Gastroesophageal sphincter (tissue), 4 donors: ENCODE measurements at regions not wholly inside any gene's neighbourhood (a gene's known extent, or its start where the extent isn't known, plus 50 kb on each side); places are given as distances from the start of the nearest gene placed in this dataset.

Experiments
- ATAC-seq: fragments of 150-250 bp; one replicate; pipeline ENCODE4 v1.9.1; 2016; ENCODE audit warnings: mild to moderate bottlenecking, moderate library complexity
- H3K27ac ChIP-seq, 4 donors: fragments of 200-600 bp; sonication (generic) in 3 of 4; 1 replicate in 3 of 4; 2 replicates in 1 of 4; pipeline ENCODE4 v1.5.1; 2016 to 2019
- H3K27me3 ChIP-seq: fragments of 200-600 bp; sonication (generic); one replicate; pipeline ENCODE4 v1.5.1; 2019
- H3K36me3 ChIP-seq, 2 donors: fragments of 200-600 bp; sonication (generic); one replicate each; pipeline ENCODE4 v1.5.1; 2019; ENCODE audit warnings: control low read depth in 1 of 2
- H3K4me1 ChIP-seq, 3 donors: fragments of 200-600 bp; sonication (generic); 1 replicate in 2 of 3; 2 replicates in 1 of 3; pipeline ENCODE4 v1.5.1; 2016 to 2019; ENCODE audit warnings: control low read depth in 2 of 3
- H3K4me3 ChIP-seq, 2 donors: fragments of 200-600 bp; sonication (generic); one replicate each; pipeline ENCODE4 v1.5.1; 2019; ENCODE audit warnings: mild to moderate bottlenecking in 1 of 2, moderate library complexity in 1 of 2
- H3K9me3 ChIP-seq, 3 donors: fragments of 200-600 bp; sonication (generic); one replicate each; pipeline ENCODE4 v1.5.1; 2017 to 2019; ENCODE audit warnings: control low read depth in 2 of 3
- EP300 ChIP-seq: sonication (generic); formaldehyde crosslinking; IDR thresholded peaks from one replicate; pipeline ENCODE4 v1.6.1; 2017; ENCODE audit warnings: antibody characterized with exemption, mild to moderate bottlenecking
- POLR2A ChIP-seq, 2 donors: fragments of 450-650 bp; IDR thresholded peaks; one replicate each; pipeline ENCODE4 v1.6.1; 2017; ENCODE audit warnings: antibody characterized with exemption in 2 of 2, mild to moderate bottlenecking in 2 of 2, moderate library complexity in 1 of 2
- POLR2AphosphoS5 ChIP-seq: sonication (generic); formaldehyde crosslinking; IDR thresholded peaks from one replicate; pipeline ENCODE4 v1.6.1; 2017; ENCODE audit warnings: antibody characterized with exemption
- WGBS, 2 donors: methylation state at CpG; one replicate each; pipeline ENCODE4 v1.1.5; 2018; ENCODE audit warnings: low coverage in 1 of 2; 5-methylcytosine and 5-hydroxymethylcytosine counted together
- TF ChIP-seq, protein P1 (sequence below), 4 experiments: fragments of 200-600 bp in 2 of 4; fragments of 450-650 bp in 2 of 4; sonication (generic) in 1 of 4; IDR thresholded peaks; one replicate each; pipeline ENCODE4 v1.5.1; 2017 to 2019; ENCODE audit warnings: antibody characterized with exemption in 4 of 4, mild to moderate bottlenecking in 2 of 4, moderate library complexity in 2 of 4

DNA sequence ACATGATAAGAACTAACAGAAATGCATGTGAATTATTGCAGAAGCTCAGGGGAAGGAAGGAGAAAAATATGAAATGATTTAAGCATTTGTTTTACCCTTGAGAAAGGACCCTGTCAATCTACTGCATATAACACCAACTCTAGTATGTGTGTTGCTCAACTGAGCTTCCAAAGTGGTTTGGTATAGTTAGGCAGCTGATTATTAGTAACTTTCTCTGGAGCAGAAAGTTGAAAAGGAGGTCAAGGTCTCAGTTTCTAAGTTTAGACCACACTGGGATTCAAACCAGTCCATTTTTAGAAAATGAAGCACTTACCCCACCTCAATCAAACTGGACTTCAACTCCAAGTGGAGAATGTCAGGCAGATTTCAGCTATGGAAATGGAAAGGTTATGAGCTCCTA, 123.3 kb upstream of the CDC42EP3 start:
- ATAC-seq, result no peak
- H3K4me1 ChIP-seq, result peaks cover 0 to 62% (median 5%) of the 10 kb centered on the region in 3 donors
- no peak overlapping the region for H3K4me3 ChIP-seq
- TF ChIP-seq EP300 (no peak), POLR2AphosphoS5 (no peak), POLR2A (IDR thresholded peaks at IDR 0.05) (no peak)
- TF ChIP-seq, protein P1, sequence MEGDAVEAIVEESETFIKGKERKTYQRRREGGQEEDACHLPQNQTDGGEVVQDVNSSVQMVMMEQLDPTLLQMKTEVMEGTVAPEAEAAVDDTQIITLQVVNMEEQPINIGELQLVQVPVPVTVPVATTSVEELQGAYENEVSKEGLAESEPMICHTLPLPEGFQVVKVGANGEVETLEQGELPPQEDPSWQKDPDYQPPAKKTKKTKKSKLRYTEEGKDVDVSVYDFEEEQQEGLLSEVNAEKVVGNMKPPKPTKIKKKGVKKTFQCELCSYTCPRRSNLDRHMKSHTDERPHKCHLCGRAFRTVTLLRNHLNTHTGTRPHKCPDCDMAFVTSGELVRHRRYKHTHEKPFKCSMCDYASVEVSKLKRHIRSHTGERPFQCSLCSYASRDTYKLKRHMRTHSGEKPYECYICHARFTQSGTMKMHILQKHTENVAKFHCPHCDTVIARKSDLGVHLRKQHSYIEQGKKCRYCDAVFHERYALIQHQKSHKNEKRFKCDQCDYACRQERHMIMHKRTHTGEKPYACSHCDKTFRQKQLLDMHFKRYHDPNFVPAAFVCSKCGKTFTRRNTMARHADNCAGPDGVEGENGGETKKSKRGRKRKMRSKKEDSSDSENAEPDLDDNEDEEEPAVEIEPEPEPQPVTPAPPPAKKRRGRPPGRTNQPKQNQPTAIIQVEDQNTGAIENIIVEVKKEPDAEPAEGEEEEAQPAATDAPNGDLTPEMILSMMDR (IDR thresholded peaks at IDR 0.05), result no peak
- no peaks in the 10 kb centered on the region for H3K9me3 ChIP-seq
- H3K27ac ChIP-seq, result peak overlapping the region in 2 of 4 donors; percentile 21 to 58
- H3K36me3 ChIP-seq, result no peaks in the 10 kb centered on the region
- no peaks in the 10 kb centered on the region for H3K27me3 ChIP-seq

DNA sequence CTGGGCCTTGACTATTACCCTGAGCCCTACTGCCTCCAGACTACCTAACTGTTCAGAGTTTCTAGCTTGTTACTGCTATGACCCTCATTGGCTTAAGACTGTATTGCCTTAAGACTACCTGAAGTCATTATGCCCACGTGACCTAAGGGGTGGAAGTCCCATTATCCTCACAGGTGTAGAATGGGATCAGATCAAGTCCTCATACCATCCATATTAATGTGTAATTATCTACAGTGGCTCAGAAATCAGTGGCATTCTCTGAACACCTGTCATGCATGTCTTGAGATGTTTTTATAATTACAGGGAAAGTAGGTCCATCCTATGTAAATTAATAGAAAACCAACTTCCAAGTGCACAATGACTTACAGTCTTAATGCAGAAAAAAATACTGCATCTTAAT, 124.0 kb upstream of the CDC42EP3 start:
- Histone ChIP-seq H3K27me3 (no peaks in the 10 kb centered on the region), H3K9me3 (no peaks in the 10 kb centered on the region), H3K4me3 (no peak overlapping the region), H3K36me3 (no peaks in the 10 kb centered on the region), H3K27ac (peak overlapping the region in 3 of 4 donors; percentile 21 to 58 (median 35)), H3K4me1 (peaks cover 0 to 62% (median 5%) of the 10 kb centered on the region in 3 donors)
- 100% methylated on average over 1 of the region's 1 CpG for WGBS, 2 donors
- no peak for ATAC-seq
- no peak for TF ChIP-seq EP300

DNA sequence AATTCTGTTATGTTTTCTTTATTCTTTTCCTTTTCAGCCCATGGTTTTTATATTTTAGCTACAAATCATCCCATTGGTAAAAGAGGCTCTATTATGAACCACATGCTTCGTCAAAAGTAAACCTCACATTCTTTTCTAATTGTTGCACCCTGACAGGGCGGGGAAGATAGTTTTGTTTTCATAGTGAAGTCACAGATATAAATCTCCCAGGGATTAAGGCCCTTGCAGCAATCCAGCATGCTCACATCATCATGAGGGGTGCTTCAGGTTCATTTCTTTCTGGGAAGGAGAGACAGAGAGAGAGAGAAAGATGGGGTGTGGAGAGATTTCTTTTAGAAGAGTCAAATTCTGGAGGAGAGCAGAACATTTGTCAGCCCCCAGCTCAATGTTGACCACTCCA, 124.5 kb upstream of the CDC42EP3 start:
- no peak overlapping the region for H3K4me3 ChIP-seq
- TF ChIP-seq POLR2AphosphoS5 (peak; percentile 13), POLR2A (IDR thresholded peaks at IDR 0.05) (no peak), EP300 (no peak)
- TF ChIP-seq, protein P1 (IDR thresholded peaks at IDR 0.05), result no peak
- WGBS, 2 donors, result 7 to 60% methylated on average over 2 of the region's 2 CpGs
- peaks cover 0 to 62% (median 5%) of the 10 kb centered on the region in 3 donors for H3K4me1 ChIP-seq
- H3K27me3 ChIP-seq, result no peaks in the 10 kb centered on the region
- no peaks in the 10 kb centered on the region for H3K9me3 ChIP-seq
- no peak for ATAC-seq
- no peaks in the 10 kb centered on the region for H3K36me3 ChIP-seq
- H3K27ac ChIP-seq, result peak overlapping the region in 3 of 4 donors; percentile 35 to 58 (median 42)

DNA sequence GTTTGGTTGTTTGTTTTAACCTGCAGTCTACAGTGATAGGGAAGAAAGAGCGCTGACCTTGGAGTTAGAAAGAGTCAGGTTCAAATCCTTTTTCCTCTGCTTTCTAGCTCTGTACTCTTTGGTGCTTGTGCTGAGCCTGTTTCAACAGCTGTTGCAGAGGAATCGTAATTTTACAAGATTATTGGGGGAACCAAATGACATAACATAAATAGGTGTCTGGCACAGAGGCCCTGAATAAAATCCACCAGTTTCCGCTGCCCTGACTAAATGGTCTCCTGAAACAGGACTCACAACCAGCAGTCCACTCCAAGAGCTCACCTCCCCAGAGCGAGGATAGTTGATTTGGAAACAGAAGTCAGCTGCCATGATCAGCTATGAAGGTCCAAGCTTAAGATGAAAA, 125.0 kb upstream of the CDC42EP3 start:
- WGBS, 2 donors, result 86 to 88% methylated on average over 3 of the region's 4 CpGs
- Histone ChIP-seq H3K9me3 (no peaks in the 10 kb centered on the region), H3K4me3 (no peak overlapping the region), H3K27me3 (no peaks in the 10 kb centered on the region), H3K36me3 (no peaks in the 10 kb centered on the region), H3K4me1 (peaks cover 0 to 62% (median 5%) of the 10 kb centered on the region in 3 donors), H3K27ac (peak overlapping the region in 3 of 4 donors; percentile 35 to 58 (median 42))
- no peak for TF ChIP-seq POLR2AphosphoS5
- TF ChIP-seq, protein P1 (IDR thresholded peaks at IDR 0.05), result no peak
- TF ChIP-seq EP300, result no peak
- TF ChIP-seq POLR2A (IDR thresholded peaks at IDR 0.05), result no peak
- no peak for ATAC-seq

DNA sequence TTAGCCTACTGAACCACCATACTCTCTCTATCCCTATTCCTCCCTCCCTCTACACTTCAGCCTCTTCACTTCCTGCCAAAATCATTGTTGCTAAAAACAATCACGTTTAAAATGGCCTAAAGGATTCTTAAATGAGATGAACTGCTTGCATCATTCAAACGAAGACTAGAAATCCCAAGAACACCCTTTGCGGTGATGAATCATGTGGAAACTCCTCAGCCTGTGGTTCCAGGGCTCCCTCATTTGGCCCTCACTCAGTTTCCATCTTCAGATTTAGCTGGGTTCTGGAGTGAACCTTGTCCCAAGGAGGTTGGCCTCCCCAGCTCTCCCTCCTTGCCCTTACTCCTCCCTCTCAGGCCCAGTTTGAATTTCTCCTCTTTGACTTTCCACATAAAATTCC, 125.6 kb upstream of the CDC42EP3 start:
- no peak for TF ChIP-seq POLR2A (IDR thresholded peaks at IDR 0.05)
- TF ChIP-seq POLR2AphosphoS5, result no peak
- TF ChIP-seq, protein P1 (IDR thresholded peaks at IDR 0.05), result no peak
- TF ChIP-seq EP300, result no peak
- no peaks in the 10 kb centered on the region for H3K36me3 ChIP-seq
- H3K9me3 ChIP-seq, result no peaks in the 10 kb centered on the region
- no peak overlapping the region for H3K4me3 ChIP-seq
- WGBS, 2 donors, result 29 to 39% methylated on average over 3 of the region's 3 CpGs
- H3K4me1 ChIP-seq, result peaks cover 0 to 60% (median 5%) of the 10 kb centered on the region in 3 donors
- H3K27ac ChIP-seq, result peak overlapping the region in 3 of 4 donors; percentile 35 to 58 (median 42)
- H3K27me3 ChIP-seq, result no peaks in the 10 kb centered on the region
- no peak for ATAC-seq
